Right lobe of liver (tissue), 6 donors: ENCODE measurements at regions not wholly inside any gene's neighbourhood (a gene's known extent, or its start where the extent isn't known, plus 50 kb on each side); places are given as distances from the start of the nearest gene placed in this dataset.

Experiments used
- ATAC-seq, 4 donors: fragments of 200-7000 bp; cut with Tn5 transposase; one replicate each; pipeline ENCODE4 v1.9.1; 2020; ENCODE audit warnings: mild to moderate bottlenecking in 4 of 4, moderate library complexity in 4 of 4
- DNase-seq, 3 donors: peaks; one replicate each; pipeline ENCODE4 v3.0.0-alpha.2; 2020
- H3K27ac ChIP-seq, 3 donors: fragments of 200-600 bp; one replicate each; pipeline ENCODE4 v1.8.0; 2022
- H3K27me3 ChIP-seq, 2 donors: fragments of 200-600 bp; one replicate each; pipeline ENCODE4 v1.8.0; 2022
- H3K36me3 ChIP-seq, 4 donors: fragments of 200-600 bp; sonication (generic) in 1 of 4; one replicate each; pipeline versions ENCODE4 v1.5.1 to v1.8.0; 2017 to 2022; ENCODE audit warnings: control low read depth in 1 of 4
- H3K4me1 ChIP-seq, 4 donors: fragments of 200-600 bp; sonication (generic) in 1 of 4; one replicate each; pipeline versions ENCODE4 v1.5.1 to v1.8.0; 2017 to 2022; ENCODE audit warnings: control low read depth in 1 of 4
- H3K4me3 ChIP-seq, 3 donors: fragments of 200-600 bp; one replicate each; pipeline ENCODE4 v1.8.0; 2022
- H3K9me3 ChIP-seq, 4 donors: fragments of 200-600 bp; sonication (generic) in 1 of 4; one replicate each; pipeline versions ENCODE4 v1.5.1 to v1.8.0; 2017 to 2022; ENCODE audit warnings: control low read depth in 1 of 4
- POLR2A ChIP-seq: fragments of 450-650 bp; IDR thresholded peaks from one replicate; pipeline ENCODE4 v1.6.1; 2017; ENCODE audit warnings: antibody characterized with exemption, mild to moderate bottlenecking
- WGBS: methylation state at CpG from one replicate; pipeline ENCODE4 v1.1.6; 2018; ENCODE audit warnings: low coverage, low lambda C conversion rate; ENCODE audit not compliant: insufficient coverage; ENCODE audit errors: missing lambda C conversion rate; 5-methylcytosine and 5-hydroxymethylcytosine counted together
- intact Hi-C, 2 donors: fragments of 100-400 bp; cut with DNase I; formaldehyde crosslinking; loops; one replicate each; pipeline versions ENCODE4 v1.11.2 to v1.14.1; 2022
- TF ChIP-seq, protein P1 (sequence below), 4 donors: fragments of 200-600 bp in 3 of 4; fragments of 450-650 bp in 1 of 4; IDR thresholded peaks; one replicate each; pipeline versions ENCODE4 v1.5.1 to v1.8.0; 2016 to 2022; ENCODE audit warnings: antibody characterized with exemption in 4 of 4, mild to moderate bottlenecking in 2 of 4
- donor health status: DM: no; HTN: yes; CAD: no.
- donor health status: DM: no; HTN: no; CAD: no.
- donor health status: DM: no; HTN: no; CAD: no.
- donor health status: DM: no; HTN: yes; CAD: no.
- donor health status: DM: no; HTN: yes; CAD: no.

DNA sequence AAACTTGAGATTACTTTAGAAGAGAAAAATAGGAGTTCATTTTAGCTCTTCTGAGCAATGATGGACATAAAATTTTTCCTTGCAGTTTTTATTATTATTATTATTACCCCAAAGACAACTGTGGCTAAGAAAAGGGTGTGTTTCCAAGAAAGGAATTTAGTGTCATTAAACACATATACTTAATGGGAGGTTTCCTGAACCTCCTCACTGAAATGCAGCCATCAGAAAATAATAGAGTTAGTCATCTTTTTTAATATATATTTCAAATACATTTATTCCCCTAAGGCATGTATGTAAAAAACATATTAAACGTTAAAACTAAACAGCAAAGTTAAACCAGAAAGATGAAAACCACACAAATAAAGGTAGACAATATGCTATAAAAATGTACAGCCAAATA, 66.8 kb downstream of the CRPPA start:
- H3K4me1 ChIP-seq: no peaks in the 10 kb centered on the region
- no peaks in the 10 kb centered on the region for H3K9me3 ChIP-seq
- intact Hi-C loops: no loop called here
- DNase-seq (no peak), ATAC-seq (no peak)
- TF ChIP-seq POLR2A: no peak
- TF ChIP-seq, protein P1, sequence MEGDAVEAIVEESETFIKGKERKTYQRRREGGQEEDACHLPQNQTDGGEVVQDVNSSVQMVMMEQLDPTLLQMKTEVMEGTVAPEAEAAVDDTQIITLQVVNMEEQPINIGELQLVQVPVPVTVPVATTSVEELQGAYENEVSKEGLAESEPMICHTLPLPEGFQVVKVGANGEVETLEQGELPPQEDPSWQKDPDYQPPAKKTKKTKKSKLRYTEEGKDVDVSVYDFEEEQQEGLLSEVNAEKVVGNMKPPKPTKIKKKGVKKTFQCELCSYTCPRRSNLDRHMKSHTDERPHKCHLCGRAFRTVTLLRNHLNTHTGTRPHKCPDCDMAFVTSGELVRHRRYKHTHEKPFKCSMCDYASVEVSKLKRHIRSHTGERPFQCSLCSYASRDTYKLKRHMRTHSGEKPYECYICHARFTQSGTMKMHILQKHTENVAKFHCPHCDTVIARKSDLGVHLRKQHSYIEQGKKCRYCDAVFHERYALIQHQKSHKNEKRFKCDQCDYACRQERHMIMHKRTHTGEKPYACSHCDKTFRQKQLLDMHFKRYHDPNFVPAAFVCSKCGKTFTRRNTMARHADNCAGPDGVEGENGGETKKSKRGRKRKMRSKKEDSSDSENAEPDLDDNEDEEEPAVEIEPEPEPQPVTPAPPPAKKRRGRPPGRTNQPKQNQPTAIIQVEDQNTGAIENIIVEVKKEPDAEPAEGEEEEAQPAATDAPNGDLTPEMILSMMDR (IDR thresholded peaks at IDR 0.05): no peak
- H3K27ac ChIP-seq: no peak overlapping the region
- H3K27me3 ChIP-seq: no peaks in the 10 kb centered on the region
- H3K36me3 ChIP-seq: no peaks in the 10 kb centered on the region
- WGBS: 48% methylated on average over 1 of the region's 1 CpG
- no peak overlapping the region for H3K4me3 ChIP-seq

DNA sequence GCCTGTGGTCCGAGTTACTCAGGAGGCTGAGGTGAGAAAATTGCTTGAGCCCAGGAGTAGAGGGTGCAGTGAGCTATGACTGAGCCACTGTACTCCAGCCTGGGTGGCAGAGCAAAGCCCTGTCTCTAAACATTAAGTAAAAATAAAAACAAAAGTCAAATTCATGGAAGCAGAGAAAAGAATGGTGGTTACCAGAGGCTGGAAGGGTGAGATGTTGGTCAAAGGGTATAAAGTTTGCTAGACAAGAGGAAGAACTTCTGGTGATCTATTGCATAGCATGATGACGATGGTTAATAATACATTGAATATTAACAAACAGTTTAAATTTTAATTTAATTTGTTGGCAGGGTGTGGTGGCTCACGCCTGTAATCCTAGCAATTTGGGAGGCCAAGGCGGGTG, 68.1 kb downstream of the CRPPA start:
- H3K4me1 ChIP-seq: no peaks in the 10 kb centered on the region
- H3K27me3 ChIP-seq: no peaks in the 10 kb centered on the region
- H3K27ac ChIP-seq: peak overlapping the region in 1 of 3 donors; percentile 44
- DNase-seq (no peak), ATAC-seq (peak in 1 of 4 donors; percentile 79)
- 58% methylated on average over 4 of the region's 4 CpGs for WGBS
- TF ChIP-seq POLR2A: no peak
- no peaks in the 10 kb centered on the region for H3K9me3 ChIP-seq
- no peak overlapping the region for H3K4me3 ChIP-seq
- H3K36me3 ChIP-seq: no peaks in the 10 kb centered on the region
- intact Hi-C loops: no loop called here

DNA sequence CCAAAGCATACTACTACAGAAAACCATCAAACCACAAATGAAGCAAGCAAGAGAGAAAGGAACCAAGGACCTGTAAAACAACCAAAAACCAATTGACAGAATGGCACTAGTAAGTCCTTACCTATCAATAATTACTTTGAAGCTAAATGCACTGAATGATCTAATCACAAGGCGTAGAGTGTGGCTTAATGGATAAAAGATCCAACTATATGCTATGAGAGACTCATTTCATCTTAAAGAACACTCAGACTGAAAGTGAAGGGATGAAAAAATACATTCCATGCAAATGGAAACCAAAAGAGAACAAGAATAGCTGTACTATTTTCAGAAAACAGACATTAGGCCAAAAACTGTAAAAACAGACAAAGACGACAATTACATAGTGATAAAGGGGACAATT, 70.7 kb downstream of the CRPPA start:
- Histone ChIP-seq H3K4me3 (no peak overlapping the region), H3K4me1 (no peaks in the 10 kb centered on the region), H3K9me3 (no peaks in the 10 kb centered on the region), H3K27me3 (no peaks in the 10 kb centered on the region), H3K36me3 (no peaks in the 10 kb centered on the region), H3K27ac (no peak overlapping the region)
- no peak for TF ChIP-seq POLR2A
- TF ChIP-seq, protein P1 (IDR thresholded peaks at IDR 0.05): no peak
- 90% methylated on average over 2 of the region's 2 CpGs for WGBS
- ATAC-seq (no peak), DNase-seq (no peak)
- intact Hi-C loops: no loop called here

DNA sequence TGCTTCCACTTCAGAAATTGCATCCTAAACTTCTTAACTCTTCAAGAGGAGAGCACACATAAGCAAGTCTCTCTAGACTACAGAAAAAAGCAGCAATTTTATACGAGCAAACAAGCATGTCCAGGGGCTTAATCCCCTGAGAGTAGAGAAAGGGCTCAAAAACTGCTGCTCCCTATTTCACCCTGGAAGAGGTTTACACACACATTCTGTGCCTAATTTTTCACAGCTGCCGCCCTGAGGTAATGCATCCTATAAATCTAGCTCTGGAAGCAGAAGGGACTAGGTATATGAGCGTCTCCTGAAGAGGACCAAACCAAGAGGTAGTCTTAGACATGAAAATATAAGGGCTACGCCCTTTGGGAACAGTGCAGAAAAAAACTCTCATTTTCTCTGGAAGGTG, 73.1 kb downstream of the CRPPA start:
- no peak overlapping the region for H3K4me3 ChIP-seq
- H3K27ac ChIP-seq: no peak overlapping the region
- DNase-seq (no peak), ATAC-seq (no peak)
- H3K36me3 ChIP-seq: no peaks in the 10 kb centered on the region
- intact Hi-C loops: no loop called here
- no peaks in the 10 kb centered on the region for H3K27me3 ChIP-seq
- H3K4me1 ChIP-seq: no peaks in the 10 kb centered on the region
- TF ChIP-seq POLR2A: no peak
- TF ChIP-seq, protein P1 (IDR thresholded peaks at IDR 0.05): no peak
- H3K9me3 ChIP-seq: no peaks in the 10 kb centered on the region
- 76% methylated on average over 4 of the region's 4 CpGs for WGBS

DNA sequence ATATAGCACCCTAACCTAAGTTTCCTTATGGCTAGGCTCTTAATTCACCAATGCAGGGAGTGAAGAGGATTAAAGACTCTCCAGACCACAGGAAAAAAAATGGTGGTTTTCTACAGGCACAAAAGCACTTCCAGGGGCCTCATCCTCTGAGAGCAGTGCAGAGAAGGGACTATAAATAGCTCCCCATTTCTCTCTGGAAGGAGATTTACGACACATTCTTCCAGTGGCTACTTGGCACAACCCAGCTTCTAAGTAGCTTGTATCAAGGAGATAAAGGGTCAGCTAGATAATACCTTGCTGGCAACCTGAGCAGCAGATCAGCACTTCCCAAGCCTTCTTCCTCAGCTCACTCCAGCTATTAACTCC, 73.5 kb downstream of the CRPPA start:
- no peak overlapping the region for H3K27ac ChIP-seq
- intact Hi-C loops: no loop called here
- WGBS: 33% methylated on average over 1 of the region's 1 CpG
- no peaks in the 10 kb centered on the region for H3K36me3 ChIP-seq
- no peaks in the 10 kb centered on the region for H3K27me3 ChIP-seq
- ATAC-seq: no peak
- H3K4me1 ChIP-seq: no peaks in the 10 kb centered on the region
- TF ChIP-seq, protein P1 (IDR thresholded peaks at IDR 0.05): no peak
- no peak for TF ChIP-seq POLR2A
- no peak for DNase-seq
- H3K4me3 ChIP-seq: no peak overlapping the region
- H3K9me3 ChIP-seq: no peaks in the 10 kb centered on the region
